ENCODE measurements at regions not wholly inside any gene's neighbourhood (a gene's known extent, or its start where the extent isn't known, plus 50 kb on each side); places are given as distances from the start of the nearest gene placed in this dataset.

DNA sequence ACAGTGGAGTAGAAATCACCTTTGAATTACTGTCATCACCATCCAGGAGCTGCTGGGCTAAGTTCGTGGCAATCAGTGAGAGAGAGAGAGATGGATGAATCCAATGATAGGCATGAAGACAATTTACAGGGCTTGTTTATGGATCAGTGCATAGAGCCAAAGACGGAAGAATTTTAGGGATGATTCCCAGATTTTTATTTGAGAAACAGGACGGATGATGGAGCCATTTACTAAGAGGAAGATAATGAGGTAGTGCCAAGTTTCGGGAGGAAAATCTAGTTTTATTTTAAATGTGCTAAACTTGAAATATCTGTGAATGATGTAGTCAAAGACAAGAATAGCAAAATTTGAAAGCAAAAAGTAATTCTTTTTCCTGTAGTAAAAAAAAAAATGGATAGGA, 394.2 kb upstream of the PAPPA start:
- no peak for TF ChIP-seq POLR2A (IDR thresholded peaks at IDR 0.05)
- TF ChIP-seq, protein P1, sequence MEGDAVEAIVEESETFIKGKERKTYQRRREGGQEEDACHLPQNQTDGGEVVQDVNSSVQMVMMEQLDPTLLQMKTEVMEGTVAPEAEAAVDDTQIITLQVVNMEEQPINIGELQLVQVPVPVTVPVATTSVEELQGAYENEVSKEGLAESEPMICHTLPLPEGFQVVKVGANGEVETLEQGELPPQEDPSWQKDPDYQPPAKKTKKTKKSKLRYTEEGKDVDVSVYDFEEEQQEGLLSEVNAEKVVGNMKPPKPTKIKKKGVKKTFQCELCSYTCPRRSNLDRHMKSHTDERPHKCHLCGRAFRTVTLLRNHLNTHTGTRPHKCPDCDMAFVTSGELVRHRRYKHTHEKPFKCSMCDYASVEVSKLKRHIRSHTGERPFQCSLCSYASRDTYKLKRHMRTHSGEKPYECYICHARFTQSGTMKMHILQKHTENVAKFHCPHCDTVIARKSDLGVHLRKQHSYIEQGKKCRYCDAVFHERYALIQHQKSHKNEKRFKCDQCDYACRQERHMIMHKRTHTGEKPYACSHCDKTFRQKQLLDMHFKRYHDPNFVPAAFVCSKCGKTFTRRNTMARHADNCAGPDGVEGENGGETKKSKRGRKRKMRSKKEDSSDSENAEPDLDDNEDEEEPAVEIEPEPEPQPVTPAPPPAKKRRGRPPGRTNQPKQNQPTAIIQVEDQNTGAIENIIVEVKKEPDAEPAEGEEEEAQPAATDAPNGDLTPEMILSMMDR (IDR thresholded peaks at IDR 0.05), result no peak
